ENCODE measurements at regions not wholly inside any gene's neighbourhood (a gene's known extent, or its start where the extent isn't known, plus 50 kb on each side); places are given as distances from the start of the nearest gene placed in this dataset.
A peak's percentile ranks its signal among the peaks of the same experiment; 100 is the strongest.
"Not testable (repeated sequence)": the region's sequence is repeated elsewhere in the genome, so short reads cannot be mapped to it uniquely, and the experiment has no call there.

GRCh38 chrX:118216087-118216486 lies 99.5 kb upstream of the KLHL13 start:
- DNase-seq: no peak

GRCh38 chrX:118216509-118216908 lies 99.9 kb upstream of the KLHL13 start:
- peak; percentile 72 to 77 for DNase-seq

GRCh38 chrX:118218079-118218478 lies 101.5 kb upstream of the KLHL13 start:
- no peak for DNase-seq

GRCh38 chrX:118218940-118219339 lies 102.3 kb upstream of the KLHL13 start:
- no peak for DNase-seq

- DNase-seq: no peak
Observed at GRCh38 chrX:118219866-118220265, 103.3 kb upstream of the KLHL13 start.

- no peak for DNase-seq
Observed at GRCh38 chrX:118220509-118220908, 103.9 kb upstream of the KLHL13 start.

- DNase-seq: peak; percentile 13 to 33
Observed at GRCh38 chrX:118221270-118221669, 104.7 kb upstream of the KLHL13 start.

- DNase-seq: no peak
Observed at GRCh38 chrX:118221733-118222132, 105.1 kb upstream of the KLHL13 start.

GRCh38 chrX:118222421-118222820 lies 105.8 kb upstream of the KLHL13 start:
- DNase-seq: no peak

GRCh38 chrX:118225711-118226428 lies 109.3 kb upstream of the KLHL13 start:
- peak in 1 of 2 experiments; percentile 7 for DNase-seq

- DNase-seq: no peak
Observed at GRCh38 chrX:118228041-118228440, 111.4 kb upstream of the KLHL13 start.

GRCh38 chrX:118228456-118228855 lies 111.8 kb upstream of the KLHL13 start:
- DNase-seq: no peak

- DNase-seq: no peak
Observed at GRCh38 chrX:118231464-118231863, 114.4 kb upstream of the WDR44 start.

GRCh38 chrX:118239178-118239870 lies 106.6 kb upstream of the WDR44 start:
- DNase-seq: no peak

- DNase-seq: no peak
Observed at GRCh38 chrX:118239913-118240698, 105.8 kb upstream of the WDR44 start.

- DNase-seq: not testable (repeated sequence)
Observed at GRCh38 chrX:118246961-118247360, 98.9 kb upstream of the WDR44 start.

- no peak for DNase-seq
Observed at GRCh38 chrX:118249146-118249545, 96.8 kb upstream of the WDR44 start.

- no peak for DNase-seq
Observed at GRCh38 chrX:118250445-118250844, 95.5 kb upstream of the WDR44 start.

GRCh38 chrX:118251271-118251670 lies 94.6 kb upstream of the WDR44 start:
- DNase-seq: no peak

GRCh38 chrX:118252967-118253366 lies 92.9 kb upstream of the WDR44 start:
- DNase-seq: no peak

GRCh38 chrX:118254611-118255010 lies 91.3 kb upstream of the WDR44 start:
- DNase-seq: peak; percentile 1 to 4

- DNase-seq: no peak
Observed at GRCh38 chrX:118255921-118256320, 90.0 kb upstream of the WDR44 start.

GRCh38 chrX:118257781-118258180 lies 88.1 kb upstream of the WDR44 start:
- no peak for DNase-seq

GRCh38 chrX:118259213-118259612 lies 86.7 kb upstream of the WDR44 start:
- DNase-seq: no peak

Measured in SHP77 (cell line).